ENCODE measurements at regions not wholly inside any gene's neighbourhood (a gene's known extent, or its start where the extent isn't known, plus 50 kb on each side); places are given as distances from the start of the nearest gene placed in this dataset.
"Not testable (repeated sequence)": the region's sequence is repeated elsewhere in the genome, so short reads cannot be mapped to it uniquely, and the experiment has no call there.

DNA sequence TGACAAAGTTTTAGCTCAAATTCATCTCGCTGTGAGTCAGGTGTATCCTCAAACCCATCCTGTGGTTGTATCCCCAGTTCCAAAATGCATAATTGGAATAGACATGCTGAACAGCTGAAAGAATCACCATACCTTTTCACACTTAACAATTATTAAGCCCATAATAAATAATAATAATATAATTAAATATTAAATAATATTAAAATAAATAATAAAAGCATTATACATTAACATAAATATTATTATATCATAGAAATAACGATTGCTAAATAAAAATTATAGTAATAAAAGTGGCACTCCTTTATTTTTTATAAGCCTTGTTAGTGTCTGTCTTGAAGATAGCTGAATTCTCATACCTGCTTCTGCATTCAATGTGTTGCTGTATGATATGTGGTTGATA, 257.5 kb upstream of the B3GALT2 start:
- TF ChIP-seq, protein P1, sequence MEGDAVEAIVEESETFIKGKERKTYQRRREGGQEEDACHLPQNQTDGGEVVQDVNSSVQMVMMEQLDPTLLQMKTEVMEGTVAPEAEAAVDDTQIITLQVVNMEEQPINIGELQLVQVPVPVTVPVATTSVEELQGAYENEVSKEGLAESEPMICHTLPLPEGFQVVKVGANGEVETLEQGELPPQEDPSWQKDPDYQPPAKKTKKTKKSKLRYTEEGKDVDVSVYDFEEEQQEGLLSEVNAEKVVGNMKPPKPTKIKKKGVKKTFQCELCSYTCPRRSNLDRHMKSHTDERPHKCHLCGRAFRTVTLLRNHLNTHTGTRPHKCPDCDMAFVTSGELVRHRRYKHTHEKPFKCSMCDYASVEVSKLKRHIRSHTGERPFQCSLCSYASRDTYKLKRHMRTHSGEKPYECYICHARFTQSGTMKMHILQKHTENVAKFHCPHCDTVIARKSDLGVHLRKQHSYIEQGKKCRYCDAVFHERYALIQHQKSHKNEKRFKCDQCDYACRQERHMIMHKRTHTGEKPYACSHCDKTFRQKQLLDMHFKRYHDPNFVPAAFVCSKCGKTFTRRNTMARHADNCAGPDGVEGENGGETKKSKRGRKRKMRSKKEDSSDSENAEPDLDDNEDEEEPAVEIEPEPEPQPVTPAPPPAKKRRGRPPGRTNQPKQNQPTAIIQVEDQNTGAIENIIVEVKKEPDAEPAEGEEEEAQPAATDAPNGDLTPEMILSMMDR (IDR thresholded peaks at IDR 0.05; ENCODE audit: insufficient read depth, low read depth, low read length, missing control alignments), result no peak
- no peak overlapping the region for H3K4me3 ChIP-seq (ENCODE audit: low read depth, low read length)
- no peak for DNase-seq (ENCODE audit: low read depth)

DNA sequence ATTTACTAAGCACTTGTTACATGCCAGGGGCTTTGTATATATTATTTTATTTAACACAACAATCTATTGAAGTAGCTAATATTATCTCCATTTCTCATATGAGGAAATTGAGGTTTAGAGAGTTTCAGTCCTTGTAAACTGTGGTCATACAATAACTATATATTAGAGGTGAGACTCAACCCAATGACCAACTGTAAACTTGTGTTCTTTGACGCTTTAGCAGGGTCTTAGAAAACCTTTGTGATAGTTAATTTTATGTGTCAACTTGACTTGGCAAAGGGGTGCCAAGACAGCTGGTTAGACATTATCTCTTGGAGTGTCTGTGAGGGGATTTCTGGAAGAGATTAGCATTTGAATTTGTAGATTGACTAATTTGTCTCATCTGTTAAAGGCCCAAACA, 252.4 kb upstream of the B3GALT2 start:
- no peak overlapping the region for H3K4me3 ChIP-seq (ENCODE audit: low read depth, low read length)
- TF ChIP-seq, protein P1 (IDR thresholded peaks at IDR 0.05; ENCODE audit: insufficient read depth, low read depth, low read length, missing control alignments), result no peak
- peak; percentile 50 for DNase-seq (ENCODE audit: low read depth)

DNA sequence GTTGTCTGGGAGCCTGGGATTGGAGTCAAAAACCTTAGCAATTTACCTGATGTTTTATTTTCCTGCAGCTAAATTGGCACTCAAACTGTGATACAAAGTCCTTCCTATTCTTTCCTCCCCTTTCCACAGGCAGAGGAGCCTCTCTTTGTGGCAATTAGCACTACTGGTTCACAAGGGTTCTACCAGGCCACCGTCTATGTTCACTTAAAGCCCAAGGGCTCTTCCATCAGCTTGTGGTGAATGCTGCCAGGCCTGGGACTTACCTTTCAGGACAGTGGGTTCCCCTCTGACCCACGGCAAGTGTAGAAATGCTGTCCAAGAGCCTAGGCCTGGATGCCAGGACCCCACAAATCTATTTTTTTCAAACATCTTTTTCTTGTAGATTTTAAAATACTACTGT, 251.9 kb upstream of the B3GALT2 start:
- DNase-seq (ENCODE audit: low read depth), result no peak
- TF ChIP-seq, protein P1 (IDR thresholded peaks at IDR 0.05; ENCODE audit: insufficient read depth, low read depth, low read length, missing control alignments), result no peak
- no peak overlapping the region for H3K4me3 ChIP-seq (ENCODE audit: low read depth, low read length)

DNA sequence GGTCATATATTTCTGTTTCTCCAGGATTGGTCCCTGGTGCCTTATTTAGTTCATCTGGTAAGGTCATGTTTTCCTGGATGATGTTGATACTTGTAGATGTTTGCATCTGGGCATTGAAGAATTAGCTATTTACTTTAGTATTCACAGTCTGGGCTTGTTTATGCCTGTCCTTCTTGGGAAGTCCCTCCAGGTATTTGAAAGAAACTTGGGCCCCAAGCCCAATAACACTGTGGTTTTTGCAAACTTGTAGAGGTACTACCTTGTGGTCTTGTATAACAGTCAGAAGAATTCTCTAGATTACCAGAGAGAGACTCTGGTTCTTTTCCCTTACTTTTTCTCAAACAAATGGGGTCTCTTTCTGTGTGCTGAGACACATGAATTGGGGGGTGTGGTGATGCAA, 251.4 kb upstream of the B3GALT2 start:
- DNase-seq (ENCODE audit: low read depth), result peak; percentile 76
- no peak overlapping the region for H3K4me3 ChIP-seq (ENCODE audit: low read depth, low read length)
- TF ChIP-seq, protein P1 (IDR thresholded peaks at IDR 0.05; ENCODE audit: insufficient read depth, low read depth, low read length, missing control alignments), result no peak

DNA sequence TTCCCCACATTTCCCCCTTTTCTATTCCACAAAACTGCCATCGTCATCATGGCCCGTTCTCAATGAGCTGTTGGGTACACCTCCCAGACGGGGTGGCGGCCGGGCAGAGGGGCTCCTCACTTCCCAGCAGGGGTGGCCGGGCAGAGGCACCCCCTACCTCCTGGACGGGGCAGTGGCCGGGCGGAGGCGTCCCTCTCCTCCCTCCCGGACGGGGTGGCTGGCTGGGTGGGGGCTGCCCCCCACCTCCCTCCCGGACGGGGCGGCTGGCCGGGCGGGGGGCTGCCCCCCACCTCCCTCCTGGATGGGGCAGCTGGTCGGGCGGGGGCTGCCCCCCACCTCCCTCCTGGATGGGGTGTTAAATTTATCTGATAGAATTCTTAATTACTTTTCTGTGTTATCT, 250.9 kb upstream of the B3GALT2 start:
- H3K4me3 ChIP-seq (ENCODE audit: low read depth, low read length); DNase-seq (ENCODE audit: low read depth): not testable (repeated sequence)

DNA sequence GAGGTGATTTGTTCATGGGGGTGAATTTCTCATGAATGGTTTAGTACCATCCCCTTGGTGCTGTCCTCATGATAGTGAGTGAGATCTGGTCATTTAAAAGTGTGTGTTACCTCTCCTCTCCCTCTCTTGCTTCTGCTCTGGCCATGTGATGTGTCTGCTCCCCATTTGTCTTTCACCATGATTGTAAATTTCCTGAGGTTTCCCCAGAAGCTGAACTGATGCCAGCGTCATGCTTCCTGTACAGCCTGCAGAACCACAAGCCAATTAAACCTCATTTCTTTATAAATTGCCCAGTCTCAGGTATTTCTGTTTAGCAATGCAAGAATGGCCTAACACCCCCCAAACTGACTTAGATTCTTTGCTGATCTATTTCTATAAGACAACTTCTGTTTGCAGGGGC, 249.4 kb upstream of the B3GALT2 start:
- TF ChIP-seq, protein P1 (IDR thresholded peaks at IDR 0.05; ENCODE audit: insufficient read depth, low read depth, low read length, missing control alignments), result no peak
- H3K4me3 ChIP-seq (ENCODE audit: low read depth, low read length), result no peak overlapping the region
- DNase-seq (ENCODE audit: low read depth), result no peak

DNA sequence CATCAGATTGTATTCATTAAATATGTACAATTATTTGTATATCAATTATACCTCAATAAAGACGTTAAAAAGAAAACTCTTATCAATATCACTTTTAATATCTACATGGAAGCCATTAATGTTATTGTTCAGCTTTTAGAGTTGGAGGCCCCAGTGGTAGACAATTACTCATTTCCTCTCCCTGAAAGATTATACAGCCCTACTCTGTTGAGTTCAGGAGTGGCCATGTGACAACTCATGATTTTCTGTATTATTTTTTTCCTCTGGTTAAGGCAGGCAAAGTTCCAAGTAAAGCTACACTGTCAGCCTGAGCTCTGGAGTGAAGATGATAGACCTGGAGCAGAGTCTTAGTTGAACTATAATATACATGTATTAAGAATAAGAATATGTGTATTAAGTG, 247.9 kb upstream of the B3GALT2 start:
- no peak overlapping the region for H3K4me3 ChIP-seq (ENCODE audit: low read depth, low read length)
- TF ChIP-seq, protein P1 (IDR thresholded peaks at IDR 0.05; ENCODE audit: insufficient read depth, low read depth, low read length, missing control alignments), result no peak
- no peak for DNase-seq (ENCODE audit: low read depth)
